SK-N-MC (cell line): ENCODE measurements at regions not wholly inside any gene's neighbourhood (a gene's known extent, or its start where the extent isn't known, plus 50 kb on each side); places are given as distances from the start of the nearest gene placed in this dataset.

Source experiments
- EZH2 ChIP-seq: fragments of 200-600 bp; sonication (generic); IDR thresholded peaks from one replicate; pipeline ENCODE4 v1.6.1; 2017; ENCODE audit warnings: antibody characterized with exemption
- FOXP2 ChIP-seq: optimal IDR thresholded peaks from 2 replicates; pipeline ENCODE3; 2011; ENCODE audit warnings: mild to moderate bottlenecking, moderate library complexity; ENCODE audit not compliant: insufficient read depth; ENCODE audit errors: extremely low read length, control extremely low read depth
- POLR2AphosphoS5 ChIP-seq: IDR thresholded peaks from 2 replicates; pipeline ENCODE4 v1.6.1; 2012; ENCODE audit warnings: mild to moderate bottlenecking, low read depth, low read length, borderline replicate concordance

GRCh38 chr5:93120051-93120450, 461.0 kb downstream of the NR2F1-AS1 start:
- no peak for TF ChIP-seq POLR2AphosphoS5
- no peak for TF ChIP-seq FOXP2
- no peak for TF ChIP-seq EZH2
